Nephron progenitor cell (in vitro differentiated cells): ENCODE measurements at regions not wholly inside any gene's neighbourhood (a gene's known extent, or its start where the extent isn't known, plus 50 kb on each side); places are given as distances from the start of the nearest gene placed in this dataset.

ENCODE experiments used
- DNase-seq: peaks from one replicate; pipeline ENCODE4 v3.0.0; 2021
- H3K27ac Mint-ChIP-seq: 2 replicates; pipeline ENCODE4 v1.8.0; 2021; ENCODE audit warnings: mild to moderate bottlenecking, moderate library complexity, mixed read lengths
- H3K27me3 Mint-ChIP-seq: 2 replicates; pipeline ENCODE4 v1.8.0; 2021; ENCODE audit warnings: mild to moderate bottlenecking, low read depth, mixed read lengths; ENCODE audit not compliant: poor library complexity
- H3K36me3 Mint-ChIP-seq: 2 replicates; pipeline ENCODE4 v1.8.0; 2021; ENCODE audit warnings: low read depth, mixed read lengths
- H3K4me1 Mint-ChIP-seq: 2 replicates; pipeline ENCODE4 v1.8.0; 2021; ENCODE audit warnings: mixed read lengths
- H3K4me3 Mint-ChIP-seq: 2 replicates; pipeline ENCODE4 v1.8.0; 2021; ENCODE audit warnings: mild to moderate bottlenecking, moderate library complexity, mixed read lengths
- H3K9me3 Mint-ChIP-seq: 2 replicates; pipeline ENCODE4 v1.8.0; 2021; ENCODE audit warnings: mild to moderate bottlenecking, moderate library complexity, mixed read lengths
- TF ChIP-seq, protein P1 (sequence below): fragments of 200-600 bp; sonication (generic); IDR thresholded peaks from 2 replicates; pipeline ENCODE4 v1.5.0; 2021; ENCODE audit warnings: antibody characterized with exemption

DNA sequence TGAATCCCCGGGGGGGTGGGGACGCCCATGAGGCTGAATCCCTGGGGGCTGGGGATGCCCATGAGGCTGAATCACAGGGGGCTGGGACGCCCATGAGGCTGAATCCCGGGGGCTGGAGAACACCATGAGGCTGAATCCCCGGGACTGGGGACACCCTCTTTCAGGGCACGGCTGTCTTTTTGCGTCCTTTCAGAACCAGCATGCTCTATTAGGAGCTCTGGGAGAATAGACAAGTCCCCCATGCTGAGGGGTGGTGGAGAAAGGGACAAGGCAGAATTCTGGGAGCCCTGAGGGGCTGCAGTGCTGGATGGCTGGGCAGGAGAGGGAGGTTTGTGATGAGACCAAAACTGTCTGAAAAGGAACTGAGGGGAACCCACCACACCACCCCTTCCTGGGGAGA, 257.3 kb upstream of the TCERG1L start:
- peaks cover 21% of the 10 kb centered on the region for H3K9me3 Mint-ChIP-seq
- DNase-seq, result no peak
- H3K4me1 Mint-ChIP-seq, result peaks cover 6% of the 10 kb centered on the region
- H3K36me3 Mint-ChIP-seq, result no peaks in the 10 kb centered on the region
- H3K4me3 Mint-ChIP-seq, result no peak overlapping the region
- TF ChIP-seq, protein P1, sequence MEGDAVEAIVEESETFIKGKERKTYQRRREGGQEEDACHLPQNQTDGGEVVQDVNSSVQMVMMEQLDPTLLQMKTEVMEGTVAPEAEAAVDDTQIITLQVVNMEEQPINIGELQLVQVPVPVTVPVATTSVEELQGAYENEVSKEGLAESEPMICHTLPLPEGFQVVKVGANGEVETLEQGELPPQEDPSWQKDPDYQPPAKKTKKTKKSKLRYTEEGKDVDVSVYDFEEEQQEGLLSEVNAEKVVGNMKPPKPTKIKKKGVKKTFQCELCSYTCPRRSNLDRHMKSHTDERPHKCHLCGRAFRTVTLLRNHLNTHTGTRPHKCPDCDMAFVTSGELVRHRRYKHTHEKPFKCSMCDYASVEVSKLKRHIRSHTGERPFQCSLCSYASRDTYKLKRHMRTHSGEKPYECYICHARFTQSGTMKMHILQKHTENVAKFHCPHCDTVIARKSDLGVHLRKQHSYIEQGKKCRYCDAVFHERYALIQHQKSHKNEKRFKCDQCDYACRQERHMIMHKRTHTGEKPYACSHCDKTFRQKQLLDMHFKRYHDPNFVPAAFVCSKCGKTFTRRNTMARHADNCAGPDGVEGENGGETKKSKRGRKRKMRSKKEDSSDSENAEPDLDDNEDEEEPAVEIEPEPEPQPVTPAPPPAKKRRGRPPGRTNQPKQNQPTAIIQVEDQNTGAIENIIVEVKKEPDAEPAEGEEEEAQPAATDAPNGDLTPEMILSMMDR, result no peak
- peaks cover 16% of the 10 kb centered on the region for H3K27me3 Mint-ChIP-seq
- no peak overlapping the region for H3K27ac Mint-ChIP-seq

DNA sequence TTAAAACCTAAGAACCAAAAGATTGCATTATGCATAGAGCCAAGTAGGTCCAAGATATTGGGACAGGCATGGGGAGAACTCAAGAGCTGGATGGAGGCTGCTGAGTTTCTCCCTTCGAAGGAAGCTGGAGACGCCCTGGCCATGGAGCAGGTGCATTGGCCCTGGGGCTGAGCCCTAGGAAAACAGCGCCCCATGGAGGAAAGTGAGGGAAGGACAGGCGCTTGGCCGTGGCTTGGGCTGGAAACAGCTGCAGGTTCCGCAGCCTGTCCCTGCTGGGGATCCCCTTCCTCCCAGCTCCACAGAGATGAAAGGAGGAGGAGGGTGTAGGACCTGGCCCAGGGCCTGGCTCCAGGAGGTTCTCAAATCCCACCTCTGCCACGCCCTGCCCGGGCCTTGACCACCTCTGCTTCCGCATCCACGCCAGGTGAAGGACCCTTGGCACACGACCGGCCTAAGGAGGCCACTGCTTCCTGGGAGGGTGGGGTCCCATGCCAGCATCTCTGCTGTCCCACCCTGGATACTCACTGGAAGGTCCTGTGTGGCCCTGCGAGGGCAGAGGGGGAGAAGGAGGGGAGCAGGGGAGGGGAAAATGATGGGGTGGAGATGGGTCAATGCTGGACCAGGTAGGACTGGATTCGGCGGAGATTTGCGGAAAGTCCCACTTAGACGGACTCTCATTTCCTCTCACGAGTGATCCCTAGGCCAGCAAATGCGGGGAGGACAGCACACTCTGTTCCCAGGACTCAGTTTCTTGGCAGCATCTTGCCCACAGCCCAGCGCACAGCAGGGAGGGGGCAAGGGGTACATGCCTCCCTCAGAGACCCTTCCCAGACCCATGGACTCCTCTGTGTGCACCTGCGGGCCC, 258.6 kb upstream of the TCERG1L start:
- peaks cover 6% of the 10 kb centered on the region for H3K4me1 Mint-ChIP-seq
- no peak overlapping the region for H3K4me3 Mint-ChIP-seq
- peak; percentile 30 for DNase-seq
- peaks cover 12% of the 10 kb centered on the region for H3K27me3 Mint-ChIP-seq
- H3K36me3 Mint-ChIP-seq, result no peaks in the 10 kb centered on the region
- H3K27ac Mint-ChIP-seq, result no peak overlapping the region
- TF ChIP-seq, protein P1, result peak; percentile 41
- peaks cover 9% of the 10 kb centered on the region for H3K9me3 Mint-ChIP-seq

DNA sequence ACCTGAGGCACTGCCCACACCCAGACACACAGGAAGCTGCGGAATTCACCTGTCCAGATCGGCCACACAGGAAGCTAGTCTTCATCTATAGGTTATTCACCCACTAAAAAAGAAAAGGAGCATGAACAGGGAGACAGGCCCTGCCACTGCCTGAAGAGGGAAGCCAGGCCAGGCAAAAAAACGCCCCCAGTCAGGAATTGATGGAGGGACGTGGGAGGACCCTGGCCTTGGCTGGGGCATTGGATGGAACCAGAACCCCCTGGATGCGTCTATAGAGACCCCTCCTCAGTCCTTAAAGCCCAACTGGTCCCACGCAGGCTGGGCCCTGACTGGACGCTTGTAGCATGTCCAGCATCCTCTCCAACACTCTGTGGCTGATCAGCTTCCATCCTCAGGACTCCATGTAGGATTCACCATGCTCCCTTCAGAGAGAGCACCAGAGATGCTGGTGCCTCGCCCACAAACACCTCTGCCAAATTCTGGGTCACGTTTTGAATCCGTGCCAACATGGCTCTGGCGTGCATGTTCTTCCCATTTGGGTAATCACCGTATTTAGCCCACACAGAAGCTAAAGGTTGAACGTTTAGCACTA, 259.3 kb upstream of the TCERG1L start:
- DNase-seq, result no peak
- Mint-ChIP-seq H3K9me3 (peaks cover 8% of the 10 kb centered on the region), H3K4me3 (no peak overlapping the region), H3K27me3 (peaks cover 16% of the 10 kb centered on the region), H3K27ac (no peak overlapping the region), H3K36me3 (no peaks in the 10 kb centered on the region), H3K4me1 (peaks cover 6% of the 10 kb centered on the region)
- TF ChIP-seq, protein P1, result no peak

GRCh38 chr10:131571346-131571745, 259.8 kb upstream of the TCERG1L start:
- Mint-ChIP-seq H3K36me3 (no peaks in the 10 kb centered on the region), H3K9me3 (peaks cover 4% of the 10 kb centered on the region), H3K4me1 (peaks cover 6% of the 10 kb centered on the region), H3K27me3 (peaks cover 12% of the 10 kb centered on the region), H3K4me3 (no peak overlapping the region), H3K27ac (no peak overlapping the region)
- DNase-seq, result no peak
- TF ChIP-seq, protein P1, result no peak

GRCh38 chr10:131571865-131572264, 260.3 kb upstream of the TCERG1L start:
- Mint-ChIP-seq H3K4me3 (no peak overlapping the region), H3K27me3 (peaks cover 12% of the 10 kb centered on the region)
- TF ChIP-seq, protein P1, result no peak

More at GRCh38 chr10:131571865-131572264, 260.3 kb upstream of the TCERG1L start:
- Mint-ChIP-seq H3K4me1 (peaks cover 6% of the 10 kb centered on the region), H3K27ac (no peak overlapping the region), H3K36me3 (no peaks in the 10 kb centered on the region), H3K9me3 (peaks cover 4% of the 10 kb centered on the region)
- DNase-seq, result no peak
